Mammary epithelial cell (primary cell): ENCODE measurements at regions not wholly inside any gene's neighbourhood (a gene's known extent, or its start where the extent isn't known, plus 50 kb on each side); places are given as distances from the start of the nearest gene placed in this dataset.

Experiments
- EZH2 ChIP-seq: IDR thresholded peaks from 2 replicates; pipeline ENCODE4 v1.6.1; 2012; ENCODE audit warnings: low read length, inconsistent platforms, borderline replicate concordance
- TF ChIP-seq, protein P1 (sequence below), 2 donors: IDR thresholded peaks in 1 of 2; conservative IDR thresholded peaks in 1 of 2; 2 replicates each; pipeline ENCODE4 v1.5.1; 2011 to 2012; ENCODE audit warnings: inconsistent platforms in 2 of 2, low read length in 2 of 2, mild to moderate bottlenecking in 2 of 2, control low read depth in 1 of 2, low read depth in 1 of 2; ENCODE audit not compliant: insufficient read depth in 1 of 2; ENCODE audit errors: extremely low read depth in 1 of 2

GRCh38 chr7:46319841-46320240 lies 398.8 kb upstream of the IGFBP3 start:
- TF ChIP-seq, protein P1, sequence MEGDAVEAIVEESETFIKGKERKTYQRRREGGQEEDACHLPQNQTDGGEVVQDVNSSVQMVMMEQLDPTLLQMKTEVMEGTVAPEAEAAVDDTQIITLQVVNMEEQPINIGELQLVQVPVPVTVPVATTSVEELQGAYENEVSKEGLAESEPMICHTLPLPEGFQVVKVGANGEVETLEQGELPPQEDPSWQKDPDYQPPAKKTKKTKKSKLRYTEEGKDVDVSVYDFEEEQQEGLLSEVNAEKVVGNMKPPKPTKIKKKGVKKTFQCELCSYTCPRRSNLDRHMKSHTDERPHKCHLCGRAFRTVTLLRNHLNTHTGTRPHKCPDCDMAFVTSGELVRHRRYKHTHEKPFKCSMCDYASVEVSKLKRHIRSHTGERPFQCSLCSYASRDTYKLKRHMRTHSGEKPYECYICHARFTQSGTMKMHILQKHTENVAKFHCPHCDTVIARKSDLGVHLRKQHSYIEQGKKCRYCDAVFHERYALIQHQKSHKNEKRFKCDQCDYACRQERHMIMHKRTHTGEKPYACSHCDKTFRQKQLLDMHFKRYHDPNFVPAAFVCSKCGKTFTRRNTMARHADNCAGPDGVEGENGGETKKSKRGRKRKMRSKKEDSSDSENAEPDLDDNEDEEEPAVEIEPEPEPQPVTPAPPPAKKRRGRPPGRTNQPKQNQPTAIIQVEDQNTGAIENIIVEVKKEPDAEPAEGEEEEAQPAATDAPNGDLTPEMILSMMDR (conservative IDR thresholded peaks at IDR 0.05 in 1 of 2, IDR thresholded peaks at IDR 0.05 in 1 of 2; ENCODE audit: extremely low read depth in 1 of 2, insufficient read depth in 1 of 2, low read depth in 1 of 2, low read length in 2 of 2), result no peak
- no peak for TF ChIP-seq EZH2
